ENCODE measurements at regions not wholly inside any gene's neighbourhood (a gene's known extent, or its start where the extent isn't known, plus 50 kb on each side); places are given as distances from the start of the nearest gene placed in this dataset.
A peak's percentile ranks its signal among the peaks of the same experiment; 100 is the strongest.

GRCh38 chr11:131036514-131036913, 120.2 kb upstream of the SNX19 start:
- H3K4me3 Mint-ChIP-seq: no peak overlapping the region
- H3K27ac Mint-ChIP-seq: no peak overlapping the region
- H3K4me1 Mint-ChIP-seq: no peaks in the 10 kb centered on the region
- peaks cover 0 to 12% of the 10 kb centered on the region in 2 donors for H3K9me3 Mint-ChIP-seq
- ATAC-seq (no peak), DNase-seq (no peak)
- peaks cover 17% of the 10 kb centered on the region for H3K27me3 Mint-ChIP-seq

- Mint-ChIP-seq H3K9me3 (peaks cover 0 to 12% of the 10 kb centered on the region in 2 donors), H3K4me1 (no peaks in the 10 kb centered on the region), H3K27ac (peak overlapping the region in 1 of 2 donors; percentile 50), H3K27me3 (peaks cover 17% of the 10 kb centered on the region), H3K4me3 (no peak overlapping the region)
- no peak for DNase-seq
- no peak for ATAC-seq
These were observed 121.6 kb upstream of the SNX19 start for GRCh38 chr11:131037873-131038272.

GRCh38 chr11:131038597-131038996, 122.3 kb upstream of the SNX19 start:
- DNase-seq: no peak
- H3K4me1 Mint-ChIP-seq: no peaks in the 10 kb centered on the region

DNA sequence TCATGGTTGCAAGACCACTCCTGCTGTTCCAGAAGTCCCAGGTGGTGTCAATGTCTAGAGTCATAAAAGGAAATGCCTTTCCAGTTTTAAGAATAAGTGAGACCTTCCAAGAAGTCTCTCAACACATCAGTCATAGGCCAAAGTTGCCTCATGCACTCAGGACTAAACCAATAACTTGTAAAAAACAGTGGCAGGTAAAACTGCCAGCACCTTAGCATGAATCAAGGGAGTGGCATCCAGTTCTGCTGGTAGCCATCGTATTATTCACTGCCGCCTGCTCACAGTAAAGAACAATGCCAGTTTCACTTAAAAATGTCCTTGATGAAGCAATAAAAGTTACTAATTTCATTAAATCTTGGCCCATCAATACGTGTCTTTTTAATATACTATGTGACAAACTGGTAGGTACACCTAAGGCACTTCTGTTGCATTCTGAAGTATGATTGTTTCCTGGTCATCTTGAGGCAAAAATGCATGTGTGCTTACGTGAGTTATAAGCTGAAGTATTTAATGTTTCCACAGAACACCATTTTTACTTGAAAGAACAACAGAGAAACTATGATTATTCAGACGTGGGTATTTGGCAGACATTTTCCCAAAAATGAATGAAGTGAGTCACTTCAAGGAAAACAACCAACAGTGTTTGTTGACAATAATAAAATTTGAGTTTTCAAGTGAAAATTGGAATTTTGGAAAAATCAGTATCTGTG, 125.2 kb upstream of the SNX19 start:
- Mint-ChIP-seq H3K27me3 (peaks cover 17% of the 10 kb centered on the region), H3K4me3 (no peak overlapping the region), H3K4me1 (no peaks in the 10 kb centered on the region), H3K9me3 (peaks cover 0 to 15% of the 10 kb centered on the region in 2 donors), H3K27ac (no peak overlapping the region)
- ATAC-seq (no peak), DNase-seq (no peak)

More at GRCh38 chr11:131038597-131038996, 122.3 kb upstream of the SNX19 start:
- no peak for ATAC-seq
- no peak overlapping the region for H3K4me3 Mint-ChIP-seq
- no peak overlapping the region for H3K27ac Mint-ChIP-seq
- peaks cover 0 to 12% of the 10 kb centered on the region in 2 donors for H3K9me3 Mint-ChIP-seq
- peaks cover 17% of the 10 kb centered on the region for H3K27me3 Mint-ChIP-seq

GRCh38 chr11:131042041-131042390, 125.7 kb upstream of the SNX19 start:
- Mint-ChIP-seq H3K27ac (no peak overlapping the region), H3K4me3 (no peak overlapping the region), H3K4me1 (no peaks in the 10 kb centered on the region), H3K27me3 (peaks cover 17% of the 10 kb centered on the region), H3K9me3 (peaks cover 0 to 20% of the 10 kb centered on the region in 2 donors)
- no peak for DNase-seq
- no peak for ATAC-seq

- ATAC-seq: no peak
- H3K4me3 Mint-ChIP-seq: no peak overlapping the region
- H3K4me1 Mint-ChIP-seq: no peaks in the 10 kb centered on the region
- no peak for DNase-seq
- peaks cover 6 to 24% of the 10 kb centered on the region in 2 donors for H3K9me3 Mint-ChIP-seq
- peaks cover 17% of the 10 kb centered on the region for H3K27me3 Mint-ChIP-seq
- peak overlapping the region in 1 of 2 donors; percentile 29 for H3K27ac Mint-ChIP-seq
These were observed 127.0 kb upstream of the SNX19 start for GRCh38 chr11:131043251-131043650.

DNA sequence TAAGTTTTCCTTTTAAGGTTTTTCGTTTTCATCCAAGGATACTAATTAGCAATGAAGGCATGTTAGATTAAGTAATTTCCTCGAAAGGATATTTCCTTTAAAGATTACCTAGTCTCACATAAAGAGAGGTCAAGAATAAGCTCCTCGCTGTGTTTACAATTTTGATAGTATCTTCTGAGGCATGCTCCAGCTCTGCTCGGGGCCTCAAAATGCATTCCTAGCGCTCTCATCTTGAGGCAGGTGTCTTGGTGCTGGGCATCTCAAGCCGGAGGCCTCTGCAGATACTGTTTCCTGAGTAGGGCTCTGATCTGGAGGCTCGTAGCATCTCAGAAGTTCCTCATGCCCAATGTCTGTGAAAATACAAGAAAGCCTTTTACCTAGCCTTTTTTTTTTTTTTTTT, 128.6 kb upstream of the SNX19 start:
- peaks cover 11% of the 10 kb centered on the region for H3K27me3 Mint-ChIP-seq
- no peak overlapping the region for H3K4me3 Mint-ChIP-seq
- H3K27ac Mint-ChIP-seq: no peak overlapping the region
- no peaks in the 10 kb centered on the region for H3K4me1 Mint-ChIP-seq
- ATAC-seq (no peak), DNase-seq (no peak)
- peaks cover 10 to 23% of the 10 kb centered on the region in 2 donors for H3K9me3 Mint-ChIP-seq

DNA sequence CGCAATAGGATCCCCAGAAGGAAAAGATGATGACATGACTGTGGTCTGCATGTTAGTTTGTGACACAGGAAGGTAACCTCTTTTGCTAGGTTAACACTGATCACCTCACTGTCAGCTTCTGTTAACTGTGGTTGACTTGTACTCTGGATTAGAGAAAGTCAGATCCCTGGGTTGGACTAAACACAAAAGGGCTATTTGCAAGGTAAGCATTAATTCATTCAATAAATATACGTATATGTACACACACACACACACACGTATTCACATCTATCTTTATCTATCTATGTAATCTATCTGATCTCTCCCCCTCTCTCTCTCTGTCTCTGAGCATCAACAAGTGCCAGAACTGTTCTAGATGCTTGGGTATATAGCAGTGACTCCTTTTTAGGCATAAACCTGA, 136.1 kb upstream of the SNX19 start:
- H3K27ac Mint-ChIP-seq: no peak overlapping the region

GRCh38 chr11:131056036-131056435, 139.8 kb upstream of the SNX19 start:
- no peak for ATAC-seq
- no peak overlapping the region for H3K27ac Mint-ChIP-seq
- no peaks in the 10 kb centered on the region for H3K27me3 Mint-ChIP-seq
- H3K4me3 Mint-ChIP-seq: no peak overlapping the region
- H3K4me1 Mint-ChIP-seq: no peaks in the 10 kb centered on the region
- no peaks in the 10 kb centered on the region for H3K9me3 Mint-ChIP-seq
- DNase-seq: no peak

More for the DNA sequence above, 136.1 kb upstream of the SNX19 start:
- peaks cover 11 to 24% of the 10 kb centered on the region in 2 donors for H3K9me3 Mint-ChIP-seq
- H3K27me3 Mint-ChIP-seq: peaks cover 17% of the 10 kb centered on the region
- DNase-seq: no peak
- no peak for ATAC-seq
- no peaks in the 10 kb centered on the region for H3K4me1 Mint-ChIP-seq
- H3K4me3 Mint-ChIP-seq: no peak overlapping the region

DNA sequence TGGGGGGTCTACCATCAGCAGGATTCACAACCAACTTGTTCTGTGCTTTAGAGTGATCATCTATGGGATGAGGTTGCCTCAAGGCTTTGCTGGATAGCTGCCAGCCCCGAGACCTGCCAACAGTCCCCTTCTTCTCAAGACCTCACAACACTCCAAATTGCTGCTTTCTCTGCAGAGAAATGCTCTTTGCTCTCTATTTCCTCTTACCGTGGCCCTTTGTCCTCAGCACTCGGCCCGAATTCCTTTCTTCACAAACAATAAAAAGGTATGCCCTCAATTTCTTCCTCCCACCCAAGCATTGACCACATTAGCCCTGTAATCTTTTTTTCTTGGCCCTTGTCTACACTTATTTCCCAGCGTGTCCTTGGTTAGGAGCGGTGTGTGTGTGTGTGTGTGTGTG, 147.4 kb upstream of the SNX19 start:
- ATAC-seq: no peak
- peaks cover 24% of the 10 kb centered on the region for H3K27me3 Mint-ChIP-seq
- H3K4me3 Mint-ChIP-seq: no peak overlapping the region
- H3K4me1 Mint-ChIP-seq: no peaks in the 10 kb centered on the region
- H3K27ac Mint-ChIP-seq: no peak overlapping the region
- DNase-seq: no peak
- no peaks in the 10 kb centered on the region for H3K9me3 Mint-ChIP-seq

GRCh38 chr11:131064373-131064991, 148.2 kb upstream of the SNX19 start:
- H3K4me1 Mint-ChIP-seq: no peaks in the 10 kb centered on the region
- no peak for ATAC-seq
- peaks cover 24% of the 10 kb centered on the region for H3K27me3 Mint-ChIP-seq
- no peaks in the 10 kb centered on the region for H3K9me3 Mint-ChIP-seq
- H3K4me3 Mint-ChIP-seq: no peak overlapping the region
- peak overlapping the region in 1 of 2 donors; percentile 37 for H3K27ac Mint-ChIP-seq
- peak; percentile 18 to 25 for DNase-seq

DNA sequence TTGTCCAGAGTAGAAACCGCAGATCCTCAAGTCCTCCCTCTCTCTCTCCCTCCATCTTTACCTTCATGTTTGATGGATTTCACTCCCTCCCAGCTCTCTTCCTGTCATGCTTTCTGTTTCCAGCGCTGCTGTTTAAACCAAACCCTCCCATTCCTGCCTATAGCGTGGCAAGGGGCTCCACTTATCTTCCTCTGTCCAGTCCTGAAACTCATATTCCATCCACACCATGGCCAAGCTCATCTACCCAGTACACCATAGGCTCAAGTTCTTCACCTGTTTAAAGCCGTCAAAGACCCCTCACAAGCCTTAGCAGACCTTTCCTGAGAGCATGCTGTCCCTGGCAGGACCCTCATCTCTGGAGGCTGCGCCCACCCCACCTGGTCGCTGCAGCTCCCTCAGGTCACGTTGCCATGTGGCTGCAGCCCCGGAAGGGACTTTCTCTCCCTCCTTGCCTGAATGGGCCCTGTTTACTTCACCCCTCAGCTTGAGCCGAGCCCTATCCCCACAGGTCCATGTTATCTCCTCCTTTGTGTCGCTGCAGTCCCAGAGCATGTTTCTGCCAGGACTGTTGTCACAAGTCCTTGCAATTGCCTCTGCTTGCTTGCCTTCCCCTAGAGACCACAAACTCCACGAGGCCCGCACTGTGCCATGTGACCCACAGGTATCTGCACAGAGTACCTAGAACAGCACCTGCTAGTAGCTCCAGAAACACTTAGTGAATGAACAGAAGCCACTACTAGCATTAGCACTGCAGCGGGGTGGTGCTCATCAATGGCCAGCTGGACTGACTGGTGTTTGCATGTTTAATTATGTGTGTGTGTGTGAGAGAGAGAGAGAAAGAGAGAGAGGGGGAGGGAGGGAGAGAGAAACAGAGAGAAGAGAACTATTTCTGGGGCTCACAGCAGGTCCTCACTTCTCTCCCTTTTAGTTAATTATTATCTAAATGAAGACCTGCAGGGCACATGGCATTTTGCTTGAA, 149.4 kb upstream of the SNX19 start:
- no peak overlapping the region for H3K27ac Mint-ChIP-seq
- H3K4me3 Mint-ChIP-seq: no peak overlapping the region
- peaks cover 24% of the 10 kb centered on the region for H3K27me3 Mint-ChIP-seq
- H3K4me1 Mint-ChIP-seq: no peaks in the 10 kb centered on the region
- no peaks in the 10 kb centered on the region for H3K9me3 Mint-ChIP-seq
- ATAC-seq (no peak), DNase-seq (no peak)

DNA sequence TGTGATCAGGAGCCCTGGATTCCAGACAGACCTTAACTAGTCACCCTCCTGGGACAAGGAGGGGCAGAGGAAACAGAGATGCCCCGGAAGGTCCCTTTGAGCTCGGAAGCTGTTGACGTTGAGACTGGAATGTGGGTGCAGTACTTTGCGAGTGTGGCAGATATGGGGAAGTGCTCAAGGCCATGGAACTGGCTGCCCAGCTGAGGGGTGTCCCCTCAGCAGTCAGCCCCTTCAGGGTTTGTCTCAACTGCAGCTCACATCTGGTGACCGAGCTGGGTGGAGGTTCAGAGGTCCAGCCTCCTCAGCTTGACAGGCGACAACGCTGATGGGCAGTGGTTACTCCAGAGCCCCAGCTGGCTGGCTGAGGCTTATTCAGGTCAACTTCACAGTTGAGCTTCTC, 150.3 kb upstream of the SNX19 start:
- ATAC-seq: no peak
- Mint-ChIP-seq H3K27ac (no peak overlapping the region), H3K27me3 (peaks cover 24% of the 10 kb centered on the region), H3K4me3 (no peak overlapping the region), H3K4me1 (no peaks in the 10 kb centered on the region), H3K9me3 (no peaks in the 10 kb centered on the region)
- DNase-seq: no peak

- H3K27me3 Mint-ChIP-seq: peaks cover 5% of the 10 kb centered on the region
These were observed 154.1 kb upstream of the SNX19 start for GRCh38 chr11:131070365-131070764.

GRCh38 chr11:131073167-131073566, 156.9 kb upstream of the SNX19 start:
- peaks cover 0 to 5% of the 10 kb centered on the region in 2 donors for H3K9me3 Mint-ChIP-seq
- ATAC-seq (no peak), DNase-seq (no peak)
- no peaks in the 10 kb centered on the region for H3K27me3 Mint-ChIP-seq
- H3K27ac Mint-ChIP-seq: peak overlapping the region in 1 of 2 donors; percentile 62
- H3K4me3 Mint-ChIP-seq: no peak overlapping the region
- no peaks in the 10 kb centered on the region for H3K4me1 Mint-ChIP-seq

More at GRCh38 chr11:131070365-131070764, 154.1 kb upstream of the SNX19 start:
- no peak for ATAC-seq
- Mint-ChIP-seq H3K9me3 (no peaks in the 10 kb centered on the region), H3K4me3 (no peak overlapping the region), H3K27ac (no peak overlapping the region), H3K4me1 (no peaks in the 10 kb centered on the region)
- no peak for DNase-seq
